HG02678 (cell line): ENCODE measurements at regions not wholly inside any gene's neighbourhood (a gene's known extent, or its start where the extent isn't known, plus 50 kb on each side); places are given as distances from the start of the nearest gene placed in this dataset.

Source experiments
- ATAC-seq: cut with Tn5 transposase; IDR thresholded peaks from one replicate; pipeline ENCODE4 v1.9.1; 2021; ENCODE audit warnings: mild to moderate bottlenecking, moderate library complexity; ENCODE audit not compliant: unreplicated experiment

DNA sequence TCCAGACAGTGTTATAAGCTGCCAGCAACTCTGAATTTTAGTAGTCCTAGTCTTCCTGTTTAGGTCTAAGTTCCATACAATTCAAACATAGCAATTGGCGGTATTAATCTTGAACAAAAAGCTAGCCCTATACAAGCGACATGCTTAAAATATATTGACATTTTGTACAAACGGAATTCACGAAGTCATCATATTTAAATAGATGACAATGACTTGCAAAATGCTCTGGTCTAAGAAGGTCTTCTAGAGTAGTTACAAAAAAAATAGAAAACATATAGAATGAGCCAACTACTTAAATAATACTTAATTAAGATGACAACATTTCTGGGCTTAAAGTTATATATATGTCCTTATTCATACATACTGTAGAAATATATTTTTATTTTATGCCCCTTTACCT lies 446.6 kb downstream of the ANKRD7 start:
- no peak for ATAC-seq

DNA sequence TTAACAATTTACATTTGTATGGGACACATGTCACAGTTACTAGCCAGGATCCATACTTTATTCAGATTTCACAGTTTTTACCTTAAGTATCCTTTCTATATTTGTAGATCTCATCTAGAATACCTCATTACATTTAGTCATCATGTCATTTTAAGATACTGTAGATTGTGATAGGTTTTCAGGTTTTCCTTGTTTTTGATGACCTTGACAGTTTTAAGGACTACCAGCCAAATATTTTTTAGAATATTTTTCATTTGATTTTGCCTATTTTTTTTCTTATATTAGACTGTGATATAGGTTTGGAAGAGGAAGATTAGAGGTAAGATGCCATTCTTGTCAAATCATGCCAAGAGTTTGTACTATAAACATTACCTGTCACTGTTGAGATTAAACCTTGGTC lies 460.3 kb downstream of the ANKRD7 start:
- no peak for ATAC-seq

DNA sequence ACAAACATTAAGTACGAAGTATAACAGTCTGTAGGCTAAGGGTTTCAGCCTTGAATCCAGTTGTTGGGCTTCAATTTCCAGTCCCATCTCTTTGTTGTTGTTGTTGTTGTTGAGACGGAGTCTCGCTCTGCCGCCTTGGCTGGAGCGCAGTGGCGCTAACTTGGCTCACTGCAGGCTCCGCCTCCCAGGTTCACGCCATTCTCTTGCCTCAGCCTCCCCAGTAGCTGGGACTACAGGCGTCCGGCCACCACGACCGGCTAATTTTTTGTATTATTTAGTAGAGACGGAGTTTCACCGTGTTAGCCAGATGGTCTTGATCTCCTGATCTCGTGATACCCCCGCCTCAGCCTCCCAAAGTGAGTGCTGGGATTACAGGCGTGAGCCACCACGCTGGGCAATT lies 464.9 kb downstream of the ANKRD7 start:
- ATAC-seq, result no peak

DNA sequence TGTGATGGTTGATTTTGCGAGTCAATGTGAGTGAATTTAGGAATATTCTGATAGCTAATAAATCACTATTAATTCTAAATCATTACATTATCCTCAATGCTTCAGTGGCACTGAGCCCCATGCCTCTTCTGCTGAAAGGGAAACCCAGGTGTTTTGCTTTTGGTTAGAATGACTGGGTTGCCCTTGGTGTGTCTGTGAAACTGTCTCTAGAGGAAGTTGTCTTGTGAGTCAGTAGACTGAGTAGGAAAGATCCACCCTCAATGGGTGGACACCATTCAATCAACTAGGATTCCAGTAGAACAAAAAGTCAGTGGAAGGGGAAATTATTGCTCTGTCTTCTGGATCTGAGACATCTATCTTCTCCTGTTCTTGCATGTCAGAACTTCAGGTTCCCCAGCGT lies 472.4 kb downstream of the ANKRD7 start:
- ATAC-seq, result no peak

DNA sequence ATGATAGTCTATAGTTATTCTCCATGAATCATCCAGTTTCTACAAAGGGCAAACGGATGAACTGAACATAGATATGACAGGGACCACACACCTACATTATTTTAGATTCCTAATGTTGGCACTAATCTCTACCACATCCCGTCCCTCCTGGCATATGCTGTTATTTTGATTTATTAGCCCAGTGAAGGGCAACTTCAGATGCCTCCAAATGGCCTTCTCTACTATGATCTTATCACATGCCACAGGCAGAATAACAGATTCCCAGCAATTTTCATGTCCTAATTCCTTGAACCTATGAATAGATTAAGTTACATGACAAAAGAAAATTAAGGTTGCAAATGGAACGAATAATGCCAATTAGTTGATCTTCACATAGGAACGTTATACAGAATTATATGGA lies 474.7 kb downstream of the ANKRD7 start:
- no peak for ATAC-seq

DNA sequence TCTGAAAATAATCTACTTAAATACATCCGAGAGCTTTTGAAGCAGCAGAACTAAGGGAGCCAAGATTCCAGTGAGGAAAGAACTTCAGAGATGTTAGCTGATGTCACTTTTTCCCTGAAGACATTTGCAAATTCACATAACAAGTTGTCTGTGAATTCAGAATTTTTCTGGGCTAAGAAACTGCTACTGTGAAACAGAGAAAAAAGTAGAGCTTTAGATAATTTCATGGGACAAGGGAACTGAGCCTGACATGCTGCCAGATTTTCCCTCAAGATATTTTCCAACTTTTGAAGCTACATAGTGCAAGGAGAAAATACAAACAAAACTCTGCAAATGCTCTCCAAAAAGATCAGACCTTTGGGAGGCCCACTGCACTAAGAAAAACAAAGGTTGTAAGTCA lies 484.2 kb downstream of the ANKRD7 start:
- no peak for ATAC-seq

DNA sequence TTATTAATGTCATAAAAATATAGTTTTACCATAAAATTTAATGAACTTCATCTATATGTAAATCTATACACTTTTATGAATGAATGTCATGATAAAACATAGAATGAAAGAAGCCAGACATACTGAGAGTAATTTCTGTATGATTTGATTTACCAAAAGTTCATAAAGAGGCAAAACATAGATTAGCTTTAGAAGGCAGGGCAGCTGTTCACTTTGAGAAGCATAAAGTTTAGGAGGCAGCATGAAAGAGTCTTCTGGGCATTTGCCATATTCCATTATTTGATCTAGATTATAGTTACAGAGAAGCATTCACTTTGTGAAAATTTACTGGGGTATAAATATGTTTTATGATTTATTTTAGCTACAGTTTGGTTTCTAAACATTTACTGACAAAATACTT lies 487.2 kb downstream of the ANKRD7 start:
- ATAC-seq, result no peak

DNA sequence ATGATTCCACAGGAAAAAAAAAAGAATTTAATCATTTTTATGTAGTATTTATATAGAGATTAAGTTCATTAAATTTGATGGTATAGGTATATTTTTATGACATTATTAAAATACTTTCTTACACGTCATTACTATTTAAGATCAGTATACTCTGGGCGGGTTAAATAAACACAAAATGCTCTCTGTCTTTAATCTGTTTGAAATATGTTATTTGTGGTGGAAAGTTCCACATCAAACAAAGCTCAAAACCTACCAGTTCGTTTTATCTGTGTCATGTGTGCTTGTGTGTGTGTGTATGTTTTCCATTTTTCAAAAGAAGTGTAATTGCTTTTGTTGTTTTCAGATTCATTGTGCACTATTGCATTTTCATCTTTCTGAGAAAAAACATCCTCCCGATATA lies 488.5 kb downstream of the ANKRD7 start:
- no peak for ATAC-seq

DNA sequence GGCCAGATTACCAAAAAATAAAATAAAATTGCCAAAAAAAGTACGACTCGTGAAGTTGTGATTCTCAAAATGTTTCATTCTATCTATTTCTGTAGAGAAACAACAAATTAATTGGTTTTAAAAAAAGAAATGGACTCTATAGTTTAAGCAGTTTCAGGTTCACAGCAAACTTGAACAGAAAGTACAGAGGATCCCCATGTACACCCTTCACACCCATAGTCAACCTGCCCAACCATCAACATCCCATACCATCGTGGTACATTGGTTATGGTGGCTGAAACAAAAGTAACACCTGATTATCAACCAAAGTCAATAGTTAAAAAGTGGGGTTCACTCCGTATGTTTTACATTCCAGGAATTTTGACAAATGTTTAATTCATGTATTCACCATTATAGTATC lies 496.1 kb downstream of the ANKRD7 start:
- no peak for ATAC-seq

DNA sequence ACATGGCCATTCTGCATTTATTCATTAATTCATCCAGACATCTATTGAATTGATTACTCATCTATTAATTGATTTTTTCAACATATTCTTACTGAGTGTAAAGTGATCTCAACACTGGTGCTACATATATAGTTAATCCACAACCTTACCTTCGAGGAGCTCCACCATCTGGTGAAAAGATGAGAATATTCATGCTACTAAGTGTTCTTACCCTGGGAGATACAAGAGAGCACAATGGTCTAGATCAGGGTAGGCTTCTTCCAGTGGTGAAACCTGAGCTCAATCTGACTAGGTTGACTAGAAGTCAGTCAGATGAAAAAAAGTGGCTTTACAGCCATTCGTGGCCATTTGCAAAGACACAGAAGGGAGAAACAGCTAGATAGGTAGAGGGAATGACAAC lies 507.4 kb downstream of the ANKRD7 start:
- no peak for ATAC-seq

DNA sequence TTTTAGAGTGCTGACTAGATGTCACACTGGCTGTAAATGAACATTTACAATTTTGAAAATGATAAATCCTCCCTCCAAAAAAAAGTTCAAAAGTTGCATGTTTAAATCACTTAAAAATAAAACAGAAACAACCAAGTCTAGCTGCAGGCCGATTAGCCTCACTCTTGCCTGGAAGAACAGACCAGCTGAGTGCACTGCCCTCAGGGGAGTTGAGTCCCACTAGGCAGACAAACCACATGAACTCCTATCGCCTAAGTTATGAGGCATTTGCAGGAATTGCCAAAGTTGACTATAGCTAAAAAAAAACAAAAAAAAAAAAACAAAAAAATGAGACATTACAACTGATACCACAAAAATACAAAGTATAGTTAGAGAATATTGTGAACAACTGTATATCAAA lies 510.0 kb downstream of the ANKRD7 start:
- no peak for ATAC-seq

DNA sequence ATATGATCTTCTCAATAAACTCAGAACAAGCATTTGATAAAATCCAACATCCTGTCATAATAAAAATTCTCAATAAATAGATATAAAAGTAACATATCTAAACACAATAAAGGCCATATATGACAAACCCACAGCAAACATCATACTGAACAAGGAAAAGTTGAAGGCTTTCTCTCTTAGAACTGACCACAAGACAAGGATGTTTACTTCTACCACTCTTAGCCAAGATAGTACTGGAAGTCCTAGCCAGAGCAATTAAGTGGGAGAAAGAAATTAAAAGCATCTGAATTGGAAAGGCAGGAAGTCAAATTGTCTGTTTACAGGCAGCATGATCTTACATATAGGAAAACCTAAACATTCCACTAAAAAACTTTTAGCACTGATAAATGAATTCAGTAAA lies 510.9 kb downstream of the ANKRD7 start:
- ATAC-seq, result no peak

DNA sequence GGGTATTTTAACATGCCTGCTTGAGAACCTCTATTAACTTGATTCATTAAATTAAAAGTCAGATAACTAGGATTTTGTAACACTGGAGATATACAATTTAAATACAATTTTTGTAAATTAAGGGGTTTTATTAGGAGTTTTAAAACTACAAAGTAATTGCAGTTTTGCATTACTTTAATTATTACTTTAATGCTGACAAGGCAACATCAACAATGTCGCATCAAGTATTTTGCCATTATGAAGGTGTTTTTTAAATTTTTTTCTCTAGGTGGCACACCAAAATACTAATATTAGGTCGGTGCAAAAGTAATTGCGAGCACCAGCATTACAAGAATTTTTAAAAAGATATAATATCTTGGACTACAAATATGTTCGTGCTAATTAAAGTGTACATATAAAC lies 513.4 kb downstream of the ANKRD7 start:
- ATAC-seq, result no peak

DNA sequence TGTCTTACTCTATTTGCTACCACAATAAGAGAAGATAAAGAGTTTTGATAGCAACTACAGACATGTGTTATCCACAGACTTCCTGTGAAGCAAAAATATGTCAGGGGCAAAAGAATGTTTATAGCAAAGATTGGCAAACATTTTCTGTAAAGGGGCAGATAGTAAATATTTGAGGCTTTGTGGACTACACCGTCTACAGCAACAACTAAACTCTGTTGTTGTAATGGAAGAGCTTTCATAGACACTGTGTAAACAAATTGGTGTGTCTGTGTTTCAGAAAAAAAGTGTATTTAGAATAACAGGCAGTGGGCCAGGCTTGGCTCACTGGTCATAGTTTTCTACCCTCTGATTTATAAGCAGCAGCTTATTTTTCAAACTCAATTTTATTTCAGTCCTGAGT lies 521.4 kb downstream of the ANKRD7 start:
- ATAC-seq, result no peak

DNA sequence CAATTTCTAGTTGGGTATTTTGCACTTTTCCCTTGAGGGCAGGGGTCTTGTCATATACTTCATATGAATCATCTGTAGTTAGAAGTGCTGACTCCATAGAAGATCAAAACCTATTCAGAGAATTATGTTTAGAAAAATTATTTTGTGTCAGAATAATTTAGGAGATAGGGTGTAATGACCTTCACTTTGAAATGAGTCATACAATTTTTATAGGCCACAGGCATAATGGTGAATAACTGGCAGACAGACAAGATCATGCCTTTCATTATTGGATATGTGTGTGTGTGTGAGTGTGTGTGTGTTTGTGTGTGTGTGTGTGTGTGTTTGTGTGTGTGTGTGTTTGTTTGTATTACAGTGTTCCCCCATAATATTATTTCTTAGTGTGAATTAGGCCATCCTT lies 523.0 kb downstream of the ANKRD7 start:
- ATAC-seq, result no peak

DNA sequence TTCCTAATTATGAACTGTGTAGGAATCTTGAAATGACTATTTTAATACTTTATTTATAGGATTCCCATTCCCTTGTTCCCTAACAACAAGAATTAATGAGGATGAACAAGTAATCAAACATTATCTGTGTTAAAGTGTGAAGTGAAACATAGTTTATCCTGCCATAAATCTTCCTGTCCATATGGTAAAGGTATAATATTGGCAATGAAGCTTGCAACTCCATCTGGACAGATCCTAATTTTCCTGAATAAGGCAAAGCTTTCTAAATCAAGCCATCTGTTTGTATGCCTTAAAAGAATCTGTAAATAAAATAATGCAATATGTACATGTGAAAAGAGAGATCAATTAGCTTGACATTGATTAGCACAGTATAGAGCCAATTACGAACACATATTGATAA lies 529.0 kb downstream of the ANKRD7 start:
- ATAC-seq, result no peak

DNA sequence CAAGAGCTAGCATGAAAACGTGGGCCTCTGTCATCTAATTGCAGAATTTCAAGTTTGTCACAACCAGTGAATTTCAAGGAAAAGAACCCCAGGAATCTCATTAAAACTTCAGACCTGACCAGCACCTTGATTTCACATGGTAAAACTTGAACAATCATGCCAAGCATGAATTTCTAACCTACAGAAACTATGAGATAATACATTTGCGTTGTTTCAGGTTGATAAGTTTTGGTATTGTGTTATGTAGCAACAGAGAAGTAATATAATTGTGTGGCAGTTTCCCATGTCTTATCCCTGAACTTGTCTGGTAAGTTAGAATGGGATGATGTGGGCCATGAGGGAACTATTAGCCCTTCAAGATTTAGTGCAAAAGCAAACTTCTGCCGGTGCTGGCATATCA lies 530.1 kb downstream of the ANKRD7 start:
- no peak for ATAC-seq

DNA sequence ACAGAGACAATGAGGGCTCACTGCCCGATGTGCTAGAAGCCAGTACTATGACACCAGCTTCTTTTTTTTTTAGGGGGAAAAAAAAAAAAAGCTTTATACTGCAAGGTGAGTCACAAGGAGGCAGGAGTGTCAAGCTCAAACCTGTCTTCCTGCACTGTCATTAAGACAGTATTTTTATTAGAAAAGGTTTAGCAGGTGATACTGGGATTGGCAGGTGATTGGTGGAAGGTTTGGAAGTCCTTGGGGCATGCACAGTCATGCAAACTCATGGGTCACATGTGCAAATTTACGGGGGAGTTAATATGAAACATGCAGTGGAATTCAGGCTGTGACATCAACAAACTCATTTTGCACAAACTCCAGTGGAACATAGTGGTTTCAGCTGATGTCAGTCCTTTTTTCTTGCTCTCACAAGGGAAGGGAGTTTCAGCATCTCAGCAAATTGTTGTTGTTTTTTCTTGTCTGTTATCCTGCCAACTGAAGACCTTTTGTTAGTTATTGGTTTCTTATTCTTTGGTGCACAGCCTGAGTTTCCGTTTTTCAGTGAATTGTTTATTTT lies 530.6 kb downstream of the ANKRD7 start:
- ATAC-seq, result no peak

DNA sequence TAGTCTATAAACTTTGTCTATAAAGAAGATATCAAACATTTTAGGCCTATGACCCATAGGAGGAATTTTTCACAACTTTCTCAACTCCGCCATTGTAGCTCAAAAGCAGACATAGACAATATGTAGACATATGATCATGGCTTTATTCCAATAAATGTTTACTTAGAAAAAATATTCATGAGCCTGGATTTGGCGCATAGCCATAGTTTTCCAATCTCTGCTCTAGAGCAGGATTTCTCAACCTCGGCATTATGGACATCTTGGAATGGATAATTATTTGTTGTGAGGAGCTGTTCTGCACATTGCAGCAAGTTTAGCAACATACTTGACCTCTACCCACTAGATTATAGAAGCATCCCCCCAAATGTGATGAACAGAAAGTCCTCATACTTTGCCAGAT lies 532.6 kb downstream of the ANKRD7 start:
- ATAC-seq, result no peak

DNA sequence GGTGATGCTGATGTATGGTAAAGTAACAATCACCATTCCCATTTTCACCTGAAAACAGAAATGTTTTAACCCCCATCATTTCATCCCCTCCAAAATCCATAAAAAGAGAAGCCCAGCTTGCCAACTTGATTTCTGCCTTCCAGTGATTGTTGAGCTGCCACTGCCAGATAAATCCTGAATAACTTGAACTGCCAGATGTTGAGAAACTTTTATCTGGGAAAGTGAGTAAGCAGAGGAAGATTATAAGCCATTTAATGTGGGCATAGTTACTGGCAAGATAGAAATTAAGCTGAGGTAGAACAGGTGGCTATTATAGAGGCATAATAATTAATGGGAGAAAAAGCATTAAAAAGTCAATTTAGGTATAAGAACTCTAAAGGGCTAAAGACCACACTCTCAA lies 534.1 kb downstream of the ANKRD7 start:
- ATAC-seq, result no peak

DNA sequence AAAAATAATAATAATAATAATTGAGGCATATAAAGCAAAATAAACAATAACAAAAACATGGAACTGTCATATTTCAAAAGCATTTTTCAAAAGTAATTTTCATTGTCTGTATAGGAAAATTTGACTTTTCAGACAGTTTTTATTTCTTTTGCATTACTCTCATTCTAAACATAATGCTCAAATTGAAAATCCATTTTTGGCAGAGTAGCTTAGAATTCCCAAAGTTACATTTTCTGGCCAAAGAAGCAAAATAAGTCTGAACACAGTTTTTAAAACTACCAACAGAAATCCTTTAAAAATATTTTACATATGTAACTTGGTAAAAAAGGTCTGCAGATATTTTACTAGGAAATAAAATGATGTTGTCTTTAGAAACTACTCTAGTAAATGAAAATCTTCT lies 535.4 kb downstream of the ANKRD7 start:
- ATAC-seq, result no peak

DNA sequence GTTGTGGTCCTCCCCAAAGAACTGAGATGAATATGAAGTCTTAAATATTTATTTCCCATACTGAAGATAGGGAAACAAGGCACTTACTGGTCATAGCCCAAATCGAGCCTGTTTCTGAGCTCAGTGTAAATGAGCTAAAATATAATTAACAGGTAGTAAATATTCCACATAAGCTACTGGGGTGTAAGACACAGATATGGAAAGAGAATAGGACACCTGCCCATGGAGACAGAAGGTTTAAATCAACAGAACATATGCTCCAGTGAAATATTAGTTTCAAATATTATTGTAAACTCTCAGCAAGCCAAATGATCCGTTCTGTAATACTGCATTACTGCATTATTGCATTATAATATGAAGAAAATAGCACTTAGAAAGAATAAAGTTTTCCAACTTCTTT lies 537.9 kb downstream of the ANKRD7 start:
- ATAC-seq, result no peak

DNA sequence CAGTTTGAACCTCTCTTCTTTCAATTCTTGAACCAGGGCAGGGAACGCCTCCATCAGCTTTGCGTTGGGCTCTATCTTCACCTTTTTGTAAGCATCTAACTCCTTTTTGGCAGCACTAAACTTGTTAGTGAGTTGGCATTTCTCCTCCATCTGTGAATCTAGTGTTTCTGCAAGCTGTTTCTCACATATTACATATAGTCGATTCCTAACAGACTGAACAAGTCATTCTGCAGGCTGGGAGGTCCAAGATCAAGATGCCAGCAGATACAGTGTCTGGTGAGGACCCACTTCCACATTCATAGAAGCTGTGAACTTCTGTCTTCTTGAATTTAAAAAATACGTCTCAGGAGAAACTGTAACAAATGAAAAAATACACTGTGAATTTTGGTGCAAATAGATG lies 539.7 kb downstream of the ANKRD7 start:
- ATAC-seq, result no peak

DNA sequence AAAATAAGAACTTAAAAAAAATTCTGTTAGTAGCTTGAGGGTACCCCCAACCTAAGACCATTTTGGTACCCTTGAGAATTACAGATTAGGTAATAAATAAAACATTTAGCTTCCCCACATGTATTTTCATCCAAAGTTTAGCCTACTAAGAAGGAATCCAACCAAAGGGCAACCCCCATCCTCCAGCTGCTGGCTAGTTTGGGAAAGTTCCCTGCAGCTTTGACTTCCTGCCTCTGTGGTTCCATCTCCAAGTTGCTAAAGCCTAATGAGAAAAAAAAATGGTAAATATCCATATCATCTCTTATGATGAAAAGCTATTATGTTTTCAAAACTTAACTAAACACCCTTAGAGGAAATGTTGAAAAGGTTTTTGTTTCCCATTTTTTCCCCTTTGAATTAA lies 547.2 kb downstream of the ANKRD7 start:
- ATAC-seq, result no peak
